ENCODE measurements at regions not wholly inside any gene's neighbourhood (a gene's known extent, or its start where the extent isn't known, plus 50 kb on each side); places are given as distances from the start of the nearest gene placed in this dataset.

GRCh38 chr16:51916231-51916630 lies 630.7 kb downstream of the TOX3 start:
- TF ChIP-seq, protein P1, sequence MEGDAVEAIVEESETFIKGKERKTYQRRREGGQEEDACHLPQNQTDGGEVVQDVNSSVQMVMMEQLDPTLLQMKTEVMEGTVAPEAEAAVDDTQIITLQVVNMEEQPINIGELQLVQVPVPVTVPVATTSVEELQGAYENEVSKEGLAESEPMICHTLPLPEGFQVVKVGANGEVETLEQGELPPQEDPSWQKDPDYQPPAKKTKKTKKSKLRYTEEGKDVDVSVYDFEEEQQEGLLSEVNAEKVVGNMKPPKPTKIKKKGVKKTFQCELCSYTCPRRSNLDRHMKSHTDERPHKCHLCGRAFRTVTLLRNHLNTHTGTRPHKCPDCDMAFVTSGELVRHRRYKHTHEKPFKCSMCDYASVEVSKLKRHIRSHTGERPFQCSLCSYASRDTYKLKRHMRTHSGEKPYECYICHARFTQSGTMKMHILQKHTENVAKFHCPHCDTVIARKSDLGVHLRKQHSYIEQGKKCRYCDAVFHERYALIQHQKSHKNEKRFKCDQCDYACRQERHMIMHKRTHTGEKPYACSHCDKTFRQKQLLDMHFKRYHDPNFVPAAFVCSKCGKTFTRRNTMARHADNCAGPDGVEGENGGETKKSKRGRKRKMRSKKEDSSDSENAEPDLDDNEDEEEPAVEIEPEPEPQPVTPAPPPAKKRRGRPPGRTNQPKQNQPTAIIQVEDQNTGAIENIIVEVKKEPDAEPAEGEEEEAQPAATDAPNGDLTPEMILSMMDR (IDR thresholded peaks at IDR 0.05), result no peak
- no peak for DNase-seq (ENCODE audit: low spot score)
- Histone ChIP-seq H3K27ac (no peak overlapping the region), H3K4me3 (no peak overlapping the region)

- TF ChIP-seq, protein P1 (IDR thresholded peaks at IDR 0.05), result no peak
- Histone ChIP-seq H3K4me3 (no peak overlapping the region), H3K27ac (no peak overlapping the region)
- no peak for DNase-seq (ENCODE audit: low spot score)
Measured at GRCh38 chr16:51907680-51908079, 639.3 kb downstream of the TOX3 start.

- no peak overlapping the region for H3K27ac ChIP-seq
- no peak overlapping the region for H3K4me3 ChIP-seq
- TF ChIP-seq, protein P1 (IDR thresholded peaks at IDR 0.05), result no peak
- DNase-seq (ENCODE audit: low spot score), result no peak
Measured at GRCh38 chr16:51900221-51900780, 646.6 kb downstream of the TOX3 start.

DNA sequence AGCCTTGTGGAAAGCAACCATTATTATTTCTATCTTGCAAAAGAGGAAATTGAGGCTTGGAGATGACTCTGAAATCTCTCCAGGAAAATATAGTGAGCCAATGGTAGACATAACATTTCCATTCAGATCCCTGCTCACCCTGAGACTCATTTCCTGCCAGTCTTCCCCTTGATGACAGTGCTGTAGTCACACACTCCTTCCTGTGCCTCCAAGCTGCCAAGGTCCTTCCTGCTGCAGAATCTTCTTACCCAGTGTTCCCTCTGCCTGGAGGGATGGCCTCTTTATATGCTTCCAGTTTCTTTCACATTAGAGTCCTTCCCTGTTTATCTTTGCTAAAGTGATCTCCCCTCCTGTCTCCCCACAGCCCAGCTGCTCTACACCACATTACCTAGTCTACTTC lies 648.1 kb downstream of the TOX3 start:
- Histone ChIP-seq H3K4me3 (no peak overlapping the region), H3K27ac (no peak overlapping the region)
- DNase-seq (ENCODE audit: low spot score), result no peak
- TF ChIP-seq, protein P1 (IDR thresholded peaks at IDR 0.05), result no peak

GRCh38 chr16:51896013-51896412 lies 650.9 kb downstream of the TOX3 start:
- DNase-seq (ENCODE audit: low spot score), result no peak
- Histone ChIP-seq H3K27ac (no peak overlapping the region), H3K4me3 (no peak overlapping the region)
- TF ChIP-seq, protein P1 (IDR thresholded peaks at IDR 0.05), result no peak

- TF ChIP-seq, protein P1 (IDR thresholded peaks at IDR 0.05), result no peak
- DNase-seq (ENCODE audit: low spot score), result no peak
- Histone ChIP-seq H3K4me3 (no peak overlapping the region), H3K27ac (no peak overlapping the region)
Measured at GRCh38 chr16:51892293-51893007, 654.5 kb downstream of the TOX3 start.

DNA sequence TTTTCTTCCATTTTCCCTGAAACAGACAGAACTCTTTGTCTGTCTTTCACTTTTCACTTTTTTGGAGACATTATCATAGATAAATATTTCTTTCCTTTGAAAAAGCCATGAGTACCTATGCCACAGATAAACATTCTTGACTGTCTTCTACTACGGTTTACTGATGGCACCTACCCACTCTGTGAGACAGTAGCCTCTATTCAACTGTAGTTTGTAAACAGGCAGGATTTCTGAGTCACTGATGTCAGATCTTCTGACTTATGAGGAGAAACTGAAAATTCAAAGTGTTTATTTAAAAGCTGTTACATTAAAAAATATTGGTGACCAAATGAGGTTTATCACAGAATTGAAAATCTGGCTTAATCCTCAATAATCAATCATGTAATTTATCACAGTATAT lies 658.4 kb downstream of the TOX3 start:
- TF ChIP-seq, protein P1 (IDR thresholded peaks at IDR 0.05), result no peak

More for the DNA sequence above, 658.4 kb downstream of the TOX3 start:
- Histone ChIP-seq H3K27ac (no peak overlapping the region), H3K4me3 (no peak overlapping the region)
- DNase-seq (ENCODE audit: low spot score), result no peak
